RPMI7951 (cell line): ENCODE measurements at regions not wholly inside any gene's neighbourhood (a gene's known extent, or its start where the extent isn't known, plus 50 kb on each side); places are given as distances from the start of the nearest gene placed in this dataset.
"Not testable (repeated sequence)": the region's sequence is repeated elsewhere in the genome, so short reads cannot be mapped to it uniquely, and the experiment has no call there.

Experiments
- DNase-seq: peaks from one replicate; pipeline ENCODE4 v3.0.0-alpha.2; 2012; ENCODE audit warnings: low read depth

- no peak for DNase-seq
These were observed 108.4 kb upstream of the RORA start for GRCh38 chr15:61337541-61337940.

GRCh38 chr15:61336026-61336638 is 107.0 kb upstream of the RORA start:
- DNase-seq = no peak

DNA sequence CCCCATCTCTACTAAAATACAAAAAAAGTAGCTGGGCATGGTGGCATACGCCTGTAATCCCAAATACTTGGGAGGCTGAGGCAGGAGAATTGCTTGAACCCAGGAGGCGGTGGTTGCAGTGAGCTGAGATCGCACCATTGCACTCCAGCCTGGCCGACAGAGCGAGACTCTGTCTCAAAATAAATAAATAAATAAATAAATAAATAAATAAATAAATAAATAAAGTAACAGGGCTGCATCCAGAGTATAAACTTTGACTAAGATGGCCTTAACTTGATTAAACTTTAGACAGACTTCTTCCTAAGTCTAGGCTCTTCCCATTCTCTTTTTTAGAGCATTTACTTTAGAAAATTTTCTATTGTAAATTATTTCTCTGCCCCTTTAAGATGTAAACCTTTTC is 105.6 kb upstream of the RORA start:
- not testable (repeated sequence) for DNase-seq

- DNase-seq = no peak
These were observed 101.9 kb upstream of the RORA start for GRCh38 chr15:61331019-61331418.

DNA sequence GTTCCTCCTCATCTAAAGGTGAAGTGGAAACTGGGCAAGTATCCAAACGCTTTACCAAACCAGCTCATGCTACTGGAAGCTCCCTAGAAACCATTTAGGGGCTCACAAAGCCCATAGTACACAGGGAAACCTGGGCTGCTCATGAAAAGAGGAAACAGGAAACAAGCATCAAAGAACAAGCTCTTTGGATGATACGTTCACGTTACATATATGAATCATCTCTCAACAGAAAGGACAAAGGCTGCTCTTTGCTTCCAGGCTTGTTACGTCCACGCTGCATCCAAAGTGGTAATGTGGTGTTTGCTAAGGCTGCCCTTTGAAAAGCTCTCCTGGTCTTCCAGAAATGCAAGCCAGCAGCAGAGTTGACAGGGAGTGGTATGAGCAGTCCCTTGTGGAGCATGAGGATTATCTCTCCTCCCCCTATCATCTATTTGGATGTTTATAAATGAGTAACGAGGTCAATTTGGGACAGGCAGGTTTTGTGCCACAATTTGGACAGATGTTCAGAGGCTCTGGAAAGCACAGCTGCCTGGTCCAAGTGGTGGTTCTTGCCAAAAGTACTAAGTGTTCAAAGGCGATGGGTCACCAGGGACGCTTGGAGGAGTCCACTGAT is 98.0 kb upstream of the RORA start:
- no peak for DNase-seq

DNA sequence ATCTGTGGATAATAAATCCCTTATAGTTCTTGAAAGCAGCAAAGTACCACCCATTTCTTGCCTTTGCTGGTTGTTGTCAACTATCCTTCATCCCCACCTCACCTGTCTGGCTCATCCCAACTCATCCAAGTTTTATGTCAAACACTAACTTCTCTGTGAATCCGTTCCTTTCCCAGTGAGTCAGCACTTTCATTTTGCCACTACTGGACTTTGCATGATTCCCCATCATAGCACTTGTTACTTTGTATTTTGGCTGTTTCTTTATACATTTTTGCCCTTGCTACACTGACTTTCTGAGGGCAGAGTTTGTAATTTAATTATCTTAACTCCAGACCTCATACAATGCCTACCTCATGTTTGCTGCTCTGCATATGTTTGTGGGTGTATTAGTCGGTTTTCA is 90.8 kb upstream of the RORA start:
- DNase-seq = no peak

DNA sequence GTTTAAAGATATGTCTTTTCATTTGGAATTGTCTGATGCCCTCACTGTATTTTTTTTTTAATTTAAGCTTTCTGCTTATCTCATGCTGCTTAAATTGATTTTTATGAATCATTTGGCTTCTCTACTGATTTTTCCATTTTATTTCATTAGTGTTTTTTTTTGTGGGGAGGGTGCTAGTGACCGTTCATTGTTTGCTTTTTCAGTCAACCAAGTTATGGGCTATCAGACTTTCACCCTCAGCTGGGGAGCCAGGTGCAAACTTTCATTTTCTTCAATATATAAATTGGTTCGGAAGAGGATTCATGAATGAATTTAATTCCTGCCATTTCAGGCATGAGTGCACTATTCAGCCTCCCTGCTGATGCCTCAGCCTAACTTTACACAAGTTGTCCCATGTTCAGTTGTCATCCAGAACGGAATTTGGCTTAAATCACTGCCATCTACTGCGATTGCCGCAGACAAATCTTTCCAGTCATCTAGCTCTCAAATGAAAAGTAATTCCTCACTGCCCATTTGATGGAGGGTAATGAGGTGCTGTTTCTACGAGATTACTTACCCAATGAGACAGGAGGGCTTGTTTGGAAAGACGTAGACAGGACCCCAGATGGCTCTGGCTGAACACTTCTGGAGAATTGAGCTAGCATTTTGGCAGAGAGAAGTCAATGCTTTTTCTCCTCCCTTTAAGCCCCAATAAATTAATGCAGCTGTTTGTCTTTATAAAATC is 89.9 kb upstream of the RORA start:
- no peak for DNase-seq

- no peak for DNase-seq
These were observed 89.2 kb upstream of the RORA start for GRCh38 chr15:61318301-61318700.

- no peak for DNase-seq
These were observed 86.4 kb upstream of the RORA start for GRCh38 chr15:61315471-61315870.

GRCh38 chr15:61314427-61314826 is 85.3 kb upstream of the RORA start:
- DNase-seq = no peak

DNA sequence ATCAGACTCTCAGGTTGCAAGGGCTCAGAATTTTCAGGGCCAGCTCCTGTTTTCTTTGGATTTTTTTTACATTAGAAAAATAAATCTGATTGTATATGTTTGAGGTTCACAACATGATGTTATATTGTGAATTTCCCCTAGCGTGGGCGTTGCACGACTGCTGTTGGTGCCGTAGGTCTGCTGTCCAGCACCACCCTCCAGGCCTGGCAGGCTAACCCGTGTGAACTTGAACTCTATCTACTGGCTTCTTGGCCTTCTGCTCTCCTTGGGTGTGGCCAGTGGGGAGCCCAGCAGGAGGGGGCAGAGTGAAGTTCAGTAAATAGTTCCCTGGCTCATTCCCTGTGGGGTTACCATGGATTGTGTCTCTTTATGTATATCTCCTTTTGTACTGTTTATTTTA is 80.5 kb upstream of the RORA start:
- no peak for DNase-seq

DNA sequence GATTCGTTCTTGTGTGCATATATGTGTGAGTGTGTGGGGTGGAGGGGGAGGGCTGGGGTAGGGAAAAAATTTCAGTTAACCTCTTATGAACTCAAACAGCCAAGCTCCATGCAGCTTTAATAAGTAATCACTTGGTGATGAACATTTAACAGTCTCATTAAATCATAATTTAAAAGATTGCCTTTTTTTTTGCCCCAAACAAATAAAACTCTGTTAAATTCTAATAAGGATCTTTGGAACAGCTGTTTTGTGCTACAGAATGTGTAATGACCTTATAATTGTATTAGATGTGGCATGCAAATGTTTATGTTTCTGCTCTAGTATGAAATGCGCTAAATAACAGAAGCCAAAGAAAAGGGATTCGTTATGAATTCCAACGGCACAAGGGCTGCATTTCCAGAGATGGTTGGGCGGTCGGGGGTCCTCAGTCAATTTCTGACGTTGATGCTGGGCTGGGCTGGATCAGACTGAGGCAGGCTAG is 80.0 kb upstream of the RORA start:
- DNase-seq = no peak

GRCh38 chr15:61308437-61308836 is 79.3 kb upstream of the RORA start:
- DNase-seq = no peak

DNA sequence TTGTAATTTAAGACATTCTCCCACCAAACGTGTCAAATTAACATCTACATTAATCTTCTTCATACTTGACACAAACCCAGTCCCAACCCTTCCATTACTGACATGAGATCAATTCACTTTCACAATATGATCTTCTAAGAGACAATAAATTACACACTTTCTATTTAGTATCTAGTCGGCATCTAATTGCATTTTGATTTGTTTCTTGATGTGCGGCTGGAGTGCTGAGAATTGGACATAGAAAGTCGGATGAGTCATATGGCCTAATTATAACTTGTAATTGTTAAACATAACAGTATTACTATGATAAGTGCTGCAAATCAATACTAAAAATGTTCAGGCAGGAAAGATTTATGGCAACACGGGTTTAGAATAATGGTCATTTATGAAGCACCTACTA is 78.4 kb upstream of the RORA start:
- DNase-seq = no peak

- DNase-seq = no peak
These were observed 72.6 kb upstream of the RORA start for GRCh38 chr15:61301701-61302100.

DNA sequence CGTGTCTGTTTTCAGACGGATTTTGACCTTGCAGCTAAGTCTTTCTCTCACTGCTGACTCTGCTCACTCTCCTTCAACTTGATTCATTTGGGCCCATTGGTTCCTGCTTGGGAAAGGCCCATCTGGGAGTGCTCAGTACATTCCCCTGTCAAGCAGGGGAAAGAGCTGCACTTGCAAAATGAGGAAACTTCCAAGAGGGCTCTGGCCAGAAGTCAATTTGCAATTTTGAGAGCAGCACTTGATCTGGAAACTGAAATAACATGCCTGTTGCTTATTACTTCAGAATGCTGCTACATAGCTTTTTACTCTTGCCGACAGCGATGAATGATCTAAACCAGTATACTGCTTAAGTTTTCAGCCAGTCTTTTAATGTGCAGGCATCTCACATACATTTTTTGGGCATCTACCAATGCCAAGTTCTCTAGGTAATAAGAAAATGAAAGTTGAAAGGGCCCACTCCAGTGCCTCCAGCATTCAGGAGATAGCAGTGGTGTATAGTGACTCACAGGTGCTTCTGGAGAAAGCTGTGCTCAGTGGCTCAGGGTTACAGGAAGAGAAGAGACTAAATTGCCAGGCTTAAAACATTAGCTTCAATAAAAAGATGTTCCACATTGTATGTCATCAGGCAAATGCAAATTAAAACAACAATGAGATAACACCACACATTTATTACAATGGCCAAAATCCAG is 70.1 kb upstream of the RORA start:
- DNase-seq = no peak

- DNase-seq = no peak
These were observed 66.1 kb upstream of the RORA start for GRCh38 chr15:61295239-61295638.

DNA sequence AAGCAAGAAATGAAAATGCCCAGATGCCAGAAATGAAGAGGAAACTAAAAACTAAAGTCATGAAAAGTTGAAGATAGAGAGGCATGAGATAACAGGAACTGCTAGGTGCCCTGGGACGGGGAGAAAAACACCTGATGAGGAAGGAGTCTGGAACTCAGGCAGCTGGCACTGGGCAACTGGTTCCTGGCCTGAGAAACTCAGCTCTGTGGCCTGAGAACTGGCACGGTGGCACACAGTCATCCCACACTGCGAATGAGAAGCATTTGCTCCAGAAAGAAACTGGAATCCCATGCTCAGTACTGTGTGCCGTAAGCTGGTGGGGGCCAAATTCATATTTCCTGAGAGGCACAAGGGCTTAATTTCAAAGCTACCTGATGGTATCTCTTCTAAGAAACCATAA is 53.6 kb upstream of the RORA start:
- no peak for DNase-seq

DNA sequence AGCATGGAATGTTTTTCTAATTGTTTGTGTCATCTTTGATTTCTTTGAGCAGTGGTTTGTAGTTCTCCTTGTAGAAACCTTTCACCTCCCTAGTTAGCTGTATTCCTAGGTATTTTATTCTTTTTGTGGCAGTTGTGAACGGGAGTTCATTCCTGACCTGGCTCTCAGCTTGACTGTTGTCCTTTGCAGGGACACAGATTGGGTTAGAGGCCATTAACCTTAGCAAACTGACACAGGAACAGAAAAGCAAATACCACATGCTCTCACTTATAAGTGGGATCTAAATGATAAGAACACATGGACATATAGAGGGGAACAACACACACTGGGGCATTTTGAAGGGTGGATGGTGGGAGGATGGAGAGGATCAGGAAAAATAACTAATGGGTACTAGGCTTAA is 52.2 kb upstream of the RORA start:
- DNase-seq = no peak
